ENCODE measurements at regions not wholly inside any gene's neighbourhood (a gene's known extent, or its start where the extent isn't known, plus 50 kb on each side); places are given as distances from the start of the nearest gene placed in this dataset.

DNA sequence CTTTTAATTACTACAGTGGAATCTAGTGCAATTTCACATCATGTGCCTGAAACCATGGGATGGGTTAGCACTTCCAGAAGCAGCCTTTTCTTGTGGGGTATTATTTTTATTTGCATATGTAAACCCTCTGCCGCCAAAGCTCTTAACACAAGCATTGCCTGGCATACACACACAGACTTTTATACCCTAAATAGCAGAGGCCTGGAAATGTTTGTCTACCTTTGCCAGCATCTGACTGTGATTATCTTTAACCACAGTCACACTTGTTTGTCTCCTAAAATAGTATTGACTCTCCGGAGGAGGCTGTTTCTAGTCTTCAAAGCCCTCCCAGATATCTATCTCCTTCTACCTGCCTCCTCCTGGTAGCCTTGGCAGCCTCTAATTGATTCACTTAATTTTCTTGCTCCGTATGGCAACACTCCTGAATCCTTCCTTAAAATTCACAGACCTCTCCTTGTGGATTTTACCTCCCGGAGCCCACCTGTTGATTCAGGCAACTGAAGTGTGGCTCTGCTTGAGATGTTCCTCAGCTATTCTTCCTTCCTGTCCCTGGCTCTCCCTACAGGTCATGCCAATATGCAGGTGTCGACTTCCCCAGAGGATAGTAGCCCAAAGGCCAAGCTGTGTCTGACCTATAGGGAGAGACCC, 127.1 kb upstream of the UMPS start:
- Histone ChIP-seq H3K9ac (ENCODE audit: low read depth in 1 of 2, low read length in 2 of 2) (no peak overlapping the region), H3K4me3 (ENCODE audit: low read length in 2 of 2) (no peak overlapping the region), H3K4me1 (ENCODE audit: control insufficient read depth in 2 of 2, insufficient read depth in 2 of 2, low read length in 2 of 2) (peaks cover 0 to 3% of the 10 kb centered on the region in 2 donors), H3K27ac (ENCODE audit: low read depth in 2 of 2, low read length in 2 of 2) (no peak overlapping the region), H3K36me3 (ENCODE audit: control insufficient read depth in 2 of 2, insufficient read depth in 2 of 2, low read length in 2 of 2) (no peaks in the 10 kb centered on the region), H3K27me3 (ENCODE audit: control insufficient read depth in 2 of 2, insufficient read depth in 2 of 2, low read length in 2 of 2) (no peaks in the 10 kb centered on the region), H3K9me3 (ENCODE audit: control insufficient read depth in 2 of 2, low read length in 2 of 2) (no peaks in the 10 kb centered on the region)

DNA sequence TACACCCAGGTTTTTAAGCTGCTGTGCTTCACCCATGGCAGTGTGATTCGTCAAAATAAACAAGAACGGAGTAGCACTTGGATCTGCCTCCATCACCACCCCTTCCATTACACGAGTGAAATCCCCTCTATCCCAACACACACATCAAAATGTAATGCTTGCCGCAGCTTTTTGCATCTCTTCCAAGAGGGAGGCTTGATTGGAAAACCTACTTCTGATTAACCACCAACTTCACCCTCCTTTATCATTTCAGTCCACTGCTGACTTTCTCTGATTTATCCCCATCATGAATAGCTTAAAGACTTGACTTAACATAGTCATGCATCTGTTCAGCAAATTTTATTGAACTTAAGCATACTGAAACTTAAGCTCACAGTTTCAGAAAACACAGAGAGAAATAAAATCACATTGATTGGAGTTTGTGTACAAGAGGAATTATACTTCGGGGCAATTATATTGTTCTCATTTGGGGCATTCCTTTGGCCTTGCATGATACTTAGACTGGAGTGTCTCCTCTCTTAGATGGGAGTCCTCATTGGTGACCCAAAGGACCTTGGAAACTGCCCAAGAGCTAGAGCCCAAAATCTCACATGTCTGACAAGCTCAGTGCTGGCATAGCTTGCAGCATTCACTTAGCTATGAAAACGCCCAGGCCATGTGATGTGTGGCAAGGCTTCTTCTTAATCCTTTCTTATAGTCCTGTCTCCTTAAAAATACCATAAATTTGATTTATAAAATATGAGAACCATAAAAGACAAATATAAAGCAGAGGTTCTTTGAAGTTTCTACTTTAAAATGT, 124.3 kb upstream of the UMPS start:
- H3K27ac ChIP-seq (ENCODE audit: low read depth in 2 of 2, low read length in 2 of 2) = no peak overlapping the region
- H3K36me3 ChIP-seq (ENCODE audit: control insufficient read depth in 2 of 2, insufficient read depth in 2 of 2, low read length in 2 of 2) = no peaks in the 10 kb centered on the region
- no peak overlapping the region for H3K9ac ChIP-seq (ENCODE audit: low read depth in 1 of 2, low read length in 2 of 2)
- no peaks in the 10 kb centered on the region for H3K9me3 ChIP-seq (ENCODE audit: control insufficient read depth in 2 of 2, low read length in 2 of 2)
- H3K27me3 ChIP-seq (ENCODE audit: control insufficient read depth in 2 of 2, insufficient read depth in 2 of 2, low read length in 2 of 2) = no peaks in the 10 kb centered on the region
- peaks cover under 1 to 16% of the 10 kb centered on the region in 2 donors for H3K4me1 ChIP-seq (ENCODE audit: control insufficient read depth in 2 of 2, insufficient read depth in 2 of 2, low read length in 2 of 2)
- H3K4me3 ChIP-seq (ENCODE audit: low read length in 2 of 2) = no peak overlapping the region

DNA sequence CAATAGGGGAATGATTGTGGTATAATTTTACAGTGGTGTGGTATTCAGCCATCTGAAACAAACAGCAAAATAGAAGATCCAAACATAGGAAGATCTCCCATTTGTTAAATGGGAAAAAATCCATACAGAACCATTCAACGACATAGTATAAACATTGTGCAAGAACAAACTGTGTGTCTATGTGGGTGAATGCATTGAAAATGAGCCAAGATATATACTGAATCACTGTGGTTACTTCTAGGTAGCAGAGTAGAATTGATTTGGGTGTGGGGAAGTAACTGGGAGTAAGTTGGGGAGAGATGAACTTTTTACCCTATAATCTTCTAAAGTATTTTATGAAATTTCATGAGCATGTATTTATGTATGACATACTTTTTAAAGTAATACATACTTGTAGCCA, 123.1 kb upstream of the UMPS start:
- Histone ChIP-seq H3K9me3 (ENCODE audit: control insufficient read depth in 2 of 2, low read length in 2 of 2) (no peaks in the 10 kb centered on the region), H3K4me3 (ENCODE audit: low read length in 2 of 2) (no peak overlapping the region), H3K36me3 (ENCODE audit: control insufficient read depth in 2 of 2, insufficient read depth in 2 of 2, low read length in 2 of 2) (no peaks in the 10 kb centered on the region), H3K27ac (ENCODE audit: low read depth in 2 of 2, low read length in 2 of 2) (no peak overlapping the region), H3K4me1 (ENCODE audit: control insufficient read depth in 2 of 2, insufficient read depth in 2 of 2, low read length in 2 of 2) (peaks cover 7 to 25% of the 10 kb centered on the region in 2 donors), H3K9ac (ENCODE audit: low read depth in 1 of 2, low read length in 2 of 2) (no peak overlapping the region), H3K27me3 (ENCODE audit: control insufficient read depth in 2 of 2, insufficient read depth in 2 of 2, low read length in 2 of 2) (no peaks in the 10 kb centered on the region)

DNA sequence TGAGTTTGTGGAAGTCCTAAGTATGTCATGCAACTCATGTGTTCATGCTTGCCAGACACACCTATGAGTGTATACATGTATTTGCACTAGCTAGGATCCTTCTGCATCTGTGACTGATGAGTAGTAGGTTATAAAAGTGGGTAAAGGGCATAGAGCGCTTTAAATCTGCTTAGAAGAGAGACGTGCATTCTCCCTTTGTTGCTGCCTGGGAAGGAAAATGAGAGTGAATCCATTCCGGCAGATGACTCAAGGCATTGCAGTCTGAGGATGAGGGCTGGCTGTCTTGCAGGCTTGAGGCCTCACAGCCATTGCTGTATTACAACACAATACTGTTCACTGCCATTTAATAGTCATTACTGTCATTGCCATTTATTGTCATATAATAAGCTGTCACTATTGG, 120.8 kb upstream of the UMPS start:
- H3K4me3 ChIP-seq (ENCODE audit: low read length in 2 of 2) = no peak overlapping the region
- H3K27me3 ChIP-seq (ENCODE audit: control insufficient read depth in 2 of 2, insufficient read depth in 2 of 2, low read length in 2 of 2) = no peaks in the 10 kb centered on the region
- H3K27ac ChIP-seq (ENCODE audit: low read depth in 2 of 2, low read length in 2 of 2) = peak overlapping the region; percentile 25
- no peaks in the 10 kb centered on the region for H3K36me3 ChIP-seq (ENCODE audit: control insufficient read depth in 2 of 2, insufficient read depth in 2 of 2, low read length in 2 of 2)
- H3K4me1 ChIP-seq (ENCODE audit: control insufficient read depth in 2 of 2, insufficient read depth in 2 of 2, low read length in 2 of 2) = peaks cover 7 to 25% of the 10 kb centered on the region in 2 donors
- no peaks in the 10 kb centered on the region for H3K9me3 ChIP-seq (ENCODE audit: control insufficient read depth in 2 of 2, low read length in 2 of 2)
- H3K9ac ChIP-seq (ENCODE audit: low read depth in 1 of 2, low read length in 2 of 2) = no peak overlapping the region

DNA sequence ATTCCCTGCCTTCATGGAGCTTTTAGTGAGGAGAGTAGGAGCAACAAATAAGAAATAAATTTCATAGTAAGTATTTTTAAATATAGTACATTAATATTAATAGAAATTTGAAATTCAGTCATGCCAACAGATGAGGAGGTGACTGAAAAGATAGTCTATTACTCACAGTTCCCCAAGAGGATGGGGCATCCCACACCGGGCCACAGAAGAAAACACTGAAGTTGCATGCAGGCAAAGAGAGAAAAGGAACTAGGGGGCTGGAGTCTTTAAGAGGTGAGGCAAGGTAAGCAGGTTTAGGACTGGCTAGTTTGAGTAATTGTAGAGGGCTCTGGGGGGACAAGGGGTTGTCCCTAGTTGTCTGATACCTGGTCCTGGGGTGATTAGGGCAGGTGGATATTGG, 120.1 kb upstream of the UMPS start:
- Histone ChIP-seq H3K9ac (ENCODE audit: low read depth in 1 of 2, low read length in 2 of 2) (no peak overlapping the region), H3K4me1 (ENCODE audit: control insufficient read depth in 2 of 2, insufficient read depth in 2 of 2, low read length in 2 of 2) (peaks cover 7 to 25% of the 10 kb centered on the region in 2 donors), H3K27ac (ENCODE audit: low read depth in 2 of 2, low read length in 2 of 2) (peak overlapping the region in 1 of 2 donors; percentile 25), H3K4me3 (ENCODE audit: low read length in 2 of 2) (no peak overlapping the region), H3K27me3 (ENCODE audit: control insufficient read depth in 2 of 2, insufficient read depth in 2 of 2, low read length in 2 of 2) (no peaks in the 10 kb centered on the region), H3K36me3 (ENCODE audit: control insufficient read depth in 2 of 2, insufficient read depth in 2 of 2, low read length in 2 of 2) (no peaks in the 10 kb centered on the region), H3K9me3 (ENCODE audit: control insufficient read depth in 2 of 2, low read length in 2 of 2) (no peaks in the 10 kb centered on the region)

DNA sequence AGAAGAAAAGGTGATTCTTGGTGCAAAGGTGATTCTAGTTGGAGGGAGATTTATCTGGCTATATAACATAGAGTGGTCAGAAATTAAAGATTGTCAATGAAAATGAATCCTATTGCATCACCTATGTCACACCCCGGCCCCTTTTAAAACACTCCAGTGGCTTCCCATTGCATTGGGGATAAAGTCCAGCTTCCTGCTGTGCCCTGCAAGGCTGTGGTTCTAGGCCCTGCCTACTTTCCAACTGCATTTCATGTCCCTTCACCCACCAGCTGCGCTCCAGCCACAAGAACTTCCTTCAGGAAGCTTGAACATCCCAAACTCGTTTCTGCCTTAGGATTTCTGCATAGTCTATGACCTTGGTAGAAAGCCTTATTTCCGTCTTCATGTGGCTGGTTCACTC, 118.7 kb upstream of the UMPS start:
- no peaks in the 10 kb centered on the region for H3K36me3 ChIP-seq (ENCODE audit: control insufficient read depth in 2 of 2, insufficient read depth in 2 of 2, low read length in 2 of 2)
- no peak overlapping the region for H3K9ac ChIP-seq (ENCODE audit: low read depth in 1 of 2, low read length in 2 of 2)
- H3K4me1 ChIP-seq (ENCODE audit: control insufficient read depth in 2 of 2, insufficient read depth in 2 of 2, low read length in 2 of 2) = peaks cover 7 to 25% of the 10 kb centered on the region in 2 donors
- H3K27ac ChIP-seq (ENCODE audit: low read depth in 2 of 2, low read length in 2 of 2) = peak overlapping the region; percentile 62 to 66
- no peak overlapping the region for H3K4me3 ChIP-seq (ENCODE audit: low read length in 2 of 2)
- H3K9me3 ChIP-seq (ENCODE audit: control insufficient read depth in 2 of 2, low read length in 2 of 2) = no peaks in the 10 kb centered on the region
- no peaks in the 10 kb centered on the region for H3K27me3 ChIP-seq (ENCODE audit: control insufficient read depth in 2 of 2, insufficient read depth in 2 of 2, low read length in 2 of 2)

DNA sequence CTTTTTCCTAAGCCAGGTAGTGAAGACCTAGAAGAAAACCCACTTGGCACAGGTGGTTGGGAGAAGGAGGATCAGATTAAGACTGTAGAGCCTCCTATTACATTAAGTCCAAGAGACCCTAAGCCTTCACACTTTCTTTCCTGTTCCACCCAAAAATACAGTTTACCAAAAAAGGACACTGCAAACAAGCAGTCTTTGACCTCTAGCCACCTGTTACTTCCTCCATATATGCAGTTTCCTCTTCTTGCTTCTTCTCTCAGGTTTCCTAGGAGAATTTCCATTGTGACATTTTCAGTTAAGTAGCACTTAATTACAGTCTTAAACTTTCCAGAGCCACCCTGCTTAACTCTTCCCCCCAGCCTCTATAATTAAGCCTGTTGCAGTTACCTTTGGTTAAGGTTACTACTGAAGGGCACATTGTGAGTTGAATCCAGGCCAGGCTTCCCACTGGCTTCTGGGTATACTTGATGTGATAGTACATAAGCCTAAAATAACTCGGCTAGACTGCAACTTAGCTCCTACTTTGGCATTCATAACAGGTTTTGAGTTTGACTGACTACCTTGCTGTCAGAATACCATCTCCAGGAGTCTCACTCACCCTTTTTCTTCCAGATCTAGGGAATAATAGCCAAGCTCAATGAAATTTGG, 114.2 kb upstream of the UMPS start:
- no peaks in the 10 kb centered on the region for H3K27me3 ChIP-seq (ENCODE audit: control insufficient read depth in 2 of 2, insufficient read depth in 2 of 2, low read length in 2 of 2)
- no peak overlapping the region for H3K9ac ChIP-seq (ENCODE audit: low read depth in 1 of 2, low read length in 2 of 2)
- no peak overlapping the region for H3K4me3 ChIP-seq (ENCODE audit: low read length in 2 of 2)
- H3K36me3 ChIP-seq (ENCODE audit: control insufficient read depth in 2 of 2, insufficient read depth in 2 of 2, low read length in 2 of 2) = no peaks in the 10 kb centered on the region
- no peak overlapping the region for H3K27ac ChIP-seq (ENCODE audit: low read depth in 2 of 2, low read length in 2 of 2)
- no peaks in the 10 kb centered on the region for H3K9me3 ChIP-seq (ENCODE audit: control insufficient read depth in 2 of 2, low read length in 2 of 2)
- peaks cover 12 to 23% of the 10 kb centered on the region in 2 donors for H3K4me1 ChIP-seq (ENCODE audit: control insufficient read depth in 2 of 2, insufficient read depth in 2 of 2, low read length in 2 of 2)

DNA sequence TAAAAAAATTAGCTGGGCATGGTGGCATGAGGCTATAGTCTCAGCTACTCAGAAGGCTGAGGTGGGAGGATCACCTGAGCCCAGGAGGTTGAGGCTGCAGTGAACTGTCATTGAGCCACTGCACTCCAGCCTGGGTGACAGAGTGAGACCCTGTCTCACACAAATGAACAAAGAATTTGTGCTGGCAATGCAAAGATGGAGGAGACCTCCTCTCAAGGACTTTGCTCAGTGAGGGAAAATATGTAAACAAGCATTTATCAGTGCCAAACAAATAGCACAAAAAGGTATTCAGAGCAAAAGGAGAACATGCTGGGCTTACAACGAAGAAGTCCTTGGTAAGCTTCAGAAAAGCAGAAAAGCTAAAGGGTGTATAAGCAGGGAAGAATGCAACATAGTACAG, 113.1 kb upstream of the UMPS start:
- no peak overlapping the region for H3K27ac ChIP-seq (ENCODE audit: low read depth in 2 of 2, low read length in 2 of 2)
- peaks cover 6 to 16% of the 10 kb centered on the region in 2 donors for H3K4me1 ChIP-seq (ENCODE audit: control insufficient read depth in 2 of 2, insufficient read depth in 2 of 2, low read length in 2 of 2)
- no peaks in the 10 kb centered on the region for H3K36me3 ChIP-seq (ENCODE audit: control insufficient read depth in 2 of 2, insufficient read depth in 2 of 2, low read length in 2 of 2)
- H3K9me3 ChIP-seq (ENCODE audit: control insufficient read depth in 2 of 2, low read length in 2 of 2) = no peaks in the 10 kb centered on the region
- H3K4me3 ChIP-seq (ENCODE audit: low read length in 2 of 2) = no peak overlapping the region
- no peaks in the 10 kb centered on the region for H3K27me3 ChIP-seq (ENCODE audit: control insufficient read depth in 2 of 2, insufficient read depth in 2 of 2, low read length in 2 of 2)
- H3K9ac ChIP-seq (ENCODE audit: low read depth in 1 of 2, low read length in 2 of 2) = no peak overlapping the region

DNA sequence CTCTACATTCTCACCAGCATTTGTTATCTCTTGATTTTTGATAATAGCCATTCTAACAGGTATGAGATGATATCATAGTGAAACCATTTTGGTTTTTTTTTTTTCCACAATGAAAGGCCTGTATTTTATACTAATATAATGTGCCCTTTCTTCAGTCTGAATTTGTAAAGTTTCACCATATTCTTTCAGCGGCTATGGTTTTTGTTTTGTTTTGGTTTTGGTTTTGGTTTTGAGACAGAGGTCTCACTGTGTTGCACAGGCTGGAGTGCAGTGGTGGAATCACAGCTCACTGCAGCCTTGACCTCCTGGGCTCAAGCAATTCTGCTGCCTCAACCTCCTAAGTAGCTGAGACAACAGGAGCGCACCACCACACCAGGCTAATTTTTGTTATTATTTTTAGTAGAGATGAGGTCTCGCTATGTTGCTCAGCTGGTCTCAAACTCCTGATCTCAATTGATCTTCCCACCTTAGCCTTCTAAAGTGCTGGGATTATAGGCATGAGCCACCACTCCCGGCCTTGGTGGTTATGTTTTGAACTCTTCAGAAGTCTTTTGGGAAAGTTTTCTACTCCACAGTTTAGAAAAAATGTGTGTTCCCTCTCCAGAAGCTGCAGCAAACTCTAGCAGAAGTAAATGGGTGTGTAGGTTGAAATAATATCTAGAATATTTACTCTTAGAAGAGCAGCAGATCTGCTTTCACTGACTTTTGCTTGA, 110.2 kb upstream of the UMPS start:
- Histone ChIP-seq H3K27ac (ENCODE audit: low read depth in 2 of 2, low read length in 2 of 2) (peak overlapping the region; percentile 46 to 66), H3K4me3 (ENCODE audit: low read length in 2 of 2) (peak overlapping the region in 1 of 2 donors; percentile 5), H3K36me3 (ENCODE audit: control insufficient read depth in 2 of 2, insufficient read depth in 2 of 2, low read length in 2 of 2) (no peaks in the 10 kb centered on the region), H3K27me3 (ENCODE audit: control insufficient read depth in 2 of 2, insufficient read depth in 2 of 2, low read length in 2 of 2) (no peaks in the 10 kb centered on the region), H3K9me3 (ENCODE audit: control insufficient read depth in 2 of 2, low read length in 2 of 2) (no peaks in the 10 kb centered on the region), H3K9ac (ENCODE audit: low read depth in 1 of 2, low read length in 2 of 2) (no peak overlapping the region), H3K4me1 (ENCODE audit: control insufficient read depth in 2 of 2, insufficient read depth in 2 of 2, low read length in 2 of 2) (peaks cover 6 to 16% of the 10 kb centered on the region in 2 donors)

Data from mucosa of rectum (tissue), 2 donors.